ENCODE measurements at regions not wholly inside any gene's neighbourhood (a gene's known extent, or its start where the extent isn't known, plus 50 kb on each side); places are given as distances from the start of the nearest gene placed in this dataset.

DNA sequence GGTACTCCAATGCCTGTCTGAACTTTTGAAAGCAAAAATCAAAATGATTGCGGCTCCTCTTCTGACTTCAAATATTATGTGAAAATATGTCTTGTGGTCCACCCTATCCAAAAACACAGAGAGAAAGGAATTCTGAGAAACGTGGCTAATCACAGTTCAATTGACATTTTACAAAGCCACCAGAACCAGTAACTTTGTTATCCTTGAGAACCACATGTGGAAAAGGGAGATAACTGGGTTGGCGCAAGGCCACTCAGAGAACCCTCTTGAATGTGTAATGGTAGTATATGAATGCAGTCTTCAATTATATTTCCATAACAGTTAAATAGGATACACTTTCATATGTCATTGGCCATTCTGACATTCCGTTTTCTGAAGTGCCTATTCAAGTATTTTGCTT is 1030.0 kb upstream of the TMPRSS15 start:
- TF ChIP-seq EZH2 (IDR thresholded peaks at IDR 0.05; ENCODE audit: borderline replicate concordance, low read length), result no peak
- TF ChIP-seq, protein P1, sequence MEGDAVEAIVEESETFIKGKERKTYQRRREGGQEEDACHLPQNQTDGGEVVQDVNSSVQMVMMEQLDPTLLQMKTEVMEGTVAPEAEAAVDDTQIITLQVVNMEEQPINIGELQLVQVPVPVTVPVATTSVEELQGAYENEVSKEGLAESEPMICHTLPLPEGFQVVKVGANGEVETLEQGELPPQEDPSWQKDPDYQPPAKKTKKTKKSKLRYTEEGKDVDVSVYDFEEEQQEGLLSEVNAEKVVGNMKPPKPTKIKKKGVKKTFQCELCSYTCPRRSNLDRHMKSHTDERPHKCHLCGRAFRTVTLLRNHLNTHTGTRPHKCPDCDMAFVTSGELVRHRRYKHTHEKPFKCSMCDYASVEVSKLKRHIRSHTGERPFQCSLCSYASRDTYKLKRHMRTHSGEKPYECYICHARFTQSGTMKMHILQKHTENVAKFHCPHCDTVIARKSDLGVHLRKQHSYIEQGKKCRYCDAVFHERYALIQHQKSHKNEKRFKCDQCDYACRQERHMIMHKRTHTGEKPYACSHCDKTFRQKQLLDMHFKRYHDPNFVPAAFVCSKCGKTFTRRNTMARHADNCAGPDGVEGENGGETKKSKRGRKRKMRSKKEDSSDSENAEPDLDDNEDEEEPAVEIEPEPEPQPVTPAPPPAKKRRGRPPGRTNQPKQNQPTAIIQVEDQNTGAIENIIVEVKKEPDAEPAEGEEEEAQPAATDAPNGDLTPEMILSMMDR (conservative IDR thresholded peaks at IDR 0.05 in 1 of 2, IDR thresholded peaks at IDR 0.05 in 1 of 2; ENCODE audit: extremely low read depth in 1 of 2, insufficient read depth in 1 of 2, low read depth in 1 of 2, low read length in 2 of 2), result no peak

All from mammary epithelial cell (primary cell).